Osteoblast (primary cell): ENCODE measurements at regions not wholly inside any gene's neighbourhood (a gene's known extent, or its start where the extent isn't known, plus 50 kb on each side); places are given as distances from the start of the nearest gene placed in this dataset.
"Not testable (repeated sequence)": the region's sequence is repeated elsewhere in the genome, so short reads cannot be mapped to it uniquely, and the experiment has no call there.

Experiments
- DNase-seq: peaks from one replicate; pipeline ENCODE4 v3.0.0; 2011; ENCODE audit warnings: low spot score, mixed read lengths; ENCODE audit not compliant: insufficient read length; ENCODE audit errors: missing footprints
- H2AFZ ChIP-seq: 2 replicates; pipeline ENCODE4 v1.6.0; 2011; ENCODE audit warnings: mild to moderate bottlenecking, low read length
- H3K27ac ChIP-seq: 2 replicates; pipeline ENCODE4 v1.5.1; 2011; ENCODE audit warnings: mild to moderate bottlenecking, low read depth, low read length, moderate library complexity
- H3K27me3 ChIP-seq: 2 replicates; pipeline ENCODE4 v1.6.0; 2012; ENCODE audit warnings: mild to moderate bottlenecking, control low read depth, inconsistent platforms, low read length, moderate library complexity; ENCODE audit not compliant: insufficient read depth
- H3K36me3 ChIP-seq: 2 replicates; pipeline ENCODE4 v1.5.1; 2011; ENCODE audit warnings: mild to moderate bottlenecking, low read length, control low read depth, moderate library complexity; ENCODE audit not compliant: insufficient read depth
- H3K4me1 ChIP-seq: 2 replicates; pipeline ENCODE4 v1.5.1; 2011; ENCODE audit warnings: mild to moderate bottlenecking, low read length, control low read depth, moderate library complexity; ENCODE audit not compliant: insufficient read depth
- H3K4me2 ChIP-seq: 2 replicates; pipeline ENCODE4 v1.6.0; 2011; ENCODE audit warnings: mild to moderate bottlenecking, low read length; ENCODE audit not compliant: insufficient read depth
- H3K4me3 ChIP-seq: fragments of 200-600 bp; sonication (generic); 3 replicates; pipeline ENCODE4 v1.5.1; 2012; ENCODE audit warnings: mild to moderate bottlenecking, low read length, inconsistent platforms; ENCODE audit not compliant: insufficient read depth
- H3K79me2 ChIP-seq: 2 replicates; pipeline ENCODE4 v1.6.0; 2012; ENCODE audit warnings: mild to moderate bottlenecking, low read length, control low read depth, inconsistent platforms; ENCODE audit not compliant: insufficient read depth
- H3K9me3 ChIP-seq: 2 replicates; pipeline ENCODE4 v1.5.1; 2011; ENCODE audit warnings: low read depth, low read length, control low read depth
- H4K20me1 ChIP-seq: 2 replicates; pipeline ENCODE4 v1.6.0; 2012; ENCODE audit warnings: mild to moderate bottlenecking, low read length, control low read depth; ENCODE audit not compliant: insufficient read depth
- CTCF ChIP-seq: IDR thresholded peaks from 2 replicates; pipeline ENCODE4 v1.5.1; 2011; ENCODE audit warnings: mild to moderate bottlenecking, low read depth, low read length, moderate library complexity; ENCODE audit errors: extremely low read depth

GRCh38 chr11:45407226-45407625 is 121.1 kb upstream of the SYT13 start:
- no peaks in the 10 kb centered on the region for H3K36me3 ChIP-seq
- H3K9me3 ChIP-seq: no peaks in the 10 kb centered on the region
- no peaks in the 10 kb centered on the region for H3K27me3 ChIP-seq
- H2AFZ ChIP-seq: no peak overlapping the region
- TF ChIP-seq CTCF: no peak
- no peaks in the 10 kb centered on the region for H4K20me1 ChIP-seq
- H3K27ac ChIP-seq: no peak overlapping the region
- no peak for DNase-seq
- H3K4me3 ChIP-seq: no peak overlapping the region
- H3K4me1 ChIP-seq: peaks cover 10% of the 10 kb centered on the region
- H3K4me2 ChIP-seq: no peak overlapping the region
- no peaks in the 10 kb centered on the region for H3K79me2 ChIP-seq

- no peak for DNase-seq
- no peak overlapping the region for H3K4me3 ChIP-seq
- H3K36me3 ChIP-seq: no peaks in the 10 kb centered on the region
- peaks cover 3% of the 10 kb centered on the region for H3K4me1 ChIP-seq
- no peaks in the 10 kb centered on the region for H3K9me3 ChIP-seq
- no peak overlapping the region for H3K4me2 ChIP-seq
- H2AFZ ChIP-seq: no peak overlapping the region
- peak; percentile 77 for TF ChIP-seq CTCF
- H3K27me3 ChIP-seq: no peaks in the 10 kb centered on the region
- H3K79me2 ChIP-seq: no peaks in the 10 kb centered on the region
- no peaks in the 10 kb centered on the region for H4K20me1 ChIP-seq
- no peak overlapping the region for H3K27ac ChIP-seq
Measured at GRCh38 chr11:45405916-45406670, 120.0 kb upstream of the SYT13 start.

- not testable (repeated sequence) for H3K27ac ChIP-seq, H3K27me3 ChIP-seq, H3K36me3 ChIP-seq, H3K9me3 ChIP-seq, H3K4me2 ChIP-seq, DNase-seq, H3K79me2 ChIP-seq, H3K4me3 ChIP-seq, H4K20me1 ChIP-seq, H2AFZ ChIP-seq
- H3K4me1 ChIP-seq: peaks cover 23% of the 10 kb centered on the region
Measured at GRCh38 chr11:45403521-45403920, 117.4 kb upstream of the SYT13 start.

GRCh38 chr11:45402049-45402630 is 116.0 kb upstream of the SYT13 start:
- H4K20me1 ChIP-seq: no peaks in the 10 kb centered on the region
- H3K79me2 ChIP-seq: no peaks in the 10 kb centered on the region
- H3K4me1 ChIP-seq: peaks cover 23% of the 10 kb centered on the region
- no peaks in the 10 kb centered on the region for H3K9me3 ChIP-seq
- H3K36me3 ChIP-seq: no peaks in the 10 kb centered on the region
- no peak for TF ChIP-seq CTCF
- H3K27me3 ChIP-seq: no peaks in the 10 kb centered on the region
- DNase-seq: no peak
- H2AFZ ChIP-seq: no peak overlapping the region
- H3K4me2 ChIP-seq: no peak overlapping the region
- no peak overlapping the region for H3K27ac ChIP-seq
- H3K4me3 ChIP-seq: no peak overlapping the region
